GM12865 (cell line): ENCODE measurements at regions not wholly inside any gene's neighbourhood (a gene's known extent, or its start where the extent isn't known, plus 50 kb on each side); places are given as distances from the start of the nearest gene placed in this dataset.
"Not testable (repeated sequence)": the region's sequence is repeated elsewhere in the genome, so short reads cannot be mapped to it uniquely, and the experiment has no call there.

Experiments used
- DNase-seq: peaks from one replicate; pipeline ENCODE4 v3.0.0; 2010; ENCODE audit warnings: low read depth
- H3K4me3 ChIP-seq: 2 replicates; pipeline ENCODE4 v1.5.1; 2011; ENCODE audit warnings: mild to moderate bottlenecking, low read depth, low read length, control low read depth
- TF ChIP-seq, protein P1 (sequence below): IDR thresholded peaks from 2 replicates; pipeline ENCODE4 v1.5.1; 2011; ENCODE audit warnings: low read length, control low read depth, low read depth, inconsistent platforms; ENCODE audit not compliant: insufficient read depth; ENCODE audit errors: missing control alignments

DNA sequence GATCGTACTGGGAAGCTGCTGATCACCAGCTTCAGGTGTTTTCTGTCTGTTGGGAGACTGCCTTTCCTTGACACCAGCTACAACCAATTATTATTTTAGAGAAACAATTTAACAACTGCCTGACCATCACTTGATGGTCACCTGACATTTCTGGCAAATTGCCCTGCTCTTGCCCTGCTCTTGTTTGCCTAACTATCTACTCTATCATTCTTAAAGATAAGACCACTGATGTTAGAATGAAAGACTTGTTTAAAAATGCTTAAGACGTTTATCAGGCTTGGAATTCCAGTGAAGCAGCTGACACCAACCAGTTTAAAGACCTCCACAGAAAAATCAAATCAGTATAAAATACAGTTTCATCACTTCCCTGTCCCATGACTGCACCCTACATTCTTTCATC, 423.3 kb upstream of the CAMK1G start:
- TF ChIP-seq, protein P1, sequence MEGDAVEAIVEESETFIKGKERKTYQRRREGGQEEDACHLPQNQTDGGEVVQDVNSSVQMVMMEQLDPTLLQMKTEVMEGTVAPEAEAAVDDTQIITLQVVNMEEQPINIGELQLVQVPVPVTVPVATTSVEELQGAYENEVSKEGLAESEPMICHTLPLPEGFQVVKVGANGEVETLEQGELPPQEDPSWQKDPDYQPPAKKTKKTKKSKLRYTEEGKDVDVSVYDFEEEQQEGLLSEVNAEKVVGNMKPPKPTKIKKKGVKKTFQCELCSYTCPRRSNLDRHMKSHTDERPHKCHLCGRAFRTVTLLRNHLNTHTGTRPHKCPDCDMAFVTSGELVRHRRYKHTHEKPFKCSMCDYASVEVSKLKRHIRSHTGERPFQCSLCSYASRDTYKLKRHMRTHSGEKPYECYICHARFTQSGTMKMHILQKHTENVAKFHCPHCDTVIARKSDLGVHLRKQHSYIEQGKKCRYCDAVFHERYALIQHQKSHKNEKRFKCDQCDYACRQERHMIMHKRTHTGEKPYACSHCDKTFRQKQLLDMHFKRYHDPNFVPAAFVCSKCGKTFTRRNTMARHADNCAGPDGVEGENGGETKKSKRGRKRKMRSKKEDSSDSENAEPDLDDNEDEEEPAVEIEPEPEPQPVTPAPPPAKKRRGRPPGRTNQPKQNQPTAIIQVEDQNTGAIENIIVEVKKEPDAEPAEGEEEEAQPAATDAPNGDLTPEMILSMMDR, result no peak
- DNase-seq, result no peak
- no peak overlapping the region for H3K4me3 ChIP-seq

DNA sequence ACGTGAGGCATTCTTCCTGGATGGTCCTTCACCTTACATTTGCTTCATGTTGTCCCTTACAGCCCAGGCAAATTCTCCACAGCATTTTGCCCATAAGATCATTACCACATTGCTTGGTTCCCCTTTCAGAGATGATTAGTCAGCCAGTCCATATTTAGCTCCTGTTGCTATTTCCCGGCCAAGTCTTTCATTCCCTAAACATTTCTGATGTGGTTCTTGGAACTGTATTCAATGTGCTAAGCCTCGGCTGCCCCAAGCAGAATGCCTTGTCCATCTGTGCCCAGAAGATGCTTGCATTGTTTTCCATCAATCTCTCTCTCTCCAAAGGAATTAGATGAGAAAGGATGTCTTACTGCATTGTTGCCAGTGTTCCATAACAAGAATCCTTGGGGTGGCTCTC, 420.9 kb upstream of the CAMK1G start:
- TF ChIP-seq, protein P1, result no peak
- DNase-seq, result no peak
- no peak overlapping the region for H3K4me3 ChIP-seq

DNA sequence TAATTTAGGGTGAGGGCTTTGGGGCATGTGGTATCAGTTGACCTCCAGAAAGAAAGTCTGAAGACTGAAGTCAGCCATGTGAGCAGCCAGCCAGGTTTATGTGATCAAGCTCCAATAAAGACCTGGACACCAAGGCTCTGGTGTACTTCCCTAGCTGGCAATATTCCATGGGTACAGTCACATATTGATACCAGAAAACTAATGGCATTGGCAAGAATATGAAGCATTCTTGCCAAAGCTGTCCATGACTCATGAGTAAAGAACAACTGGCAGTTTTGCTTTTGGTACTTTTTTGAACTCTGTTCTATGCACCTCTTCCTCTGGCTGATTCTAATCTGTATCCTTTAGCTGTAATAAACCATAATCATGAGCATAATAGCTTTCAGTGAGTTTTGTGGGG, 415.3 kb upstream of the CAMK1G start:
- DNase-seq, result no peak
- no peak overlapping the region for H3K4me3 ChIP-seq
- TF ChIP-seq, protein P1, result no peak

DNA sequence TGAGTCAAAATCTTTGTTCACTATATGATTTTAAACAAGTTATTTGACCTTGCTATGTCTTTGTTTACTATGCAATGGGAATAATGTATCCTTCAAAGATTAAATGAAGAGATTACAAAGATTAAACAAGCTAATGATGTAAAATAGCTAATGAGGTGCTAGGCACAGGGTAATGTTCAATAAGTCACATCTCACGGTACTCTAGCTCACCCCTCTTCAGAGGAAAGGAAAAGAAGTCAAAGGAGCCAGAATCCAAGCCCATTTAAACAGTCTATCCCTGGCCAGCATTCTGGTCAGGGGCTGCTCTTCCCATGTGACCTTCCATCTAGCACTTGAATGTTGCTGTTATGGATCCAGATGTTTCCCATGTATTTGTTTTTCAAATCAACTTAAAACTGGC, 412.4 kb upstream of the CAMK1G start:
- TF ChIP-seq, protein P1, result no peak
- H3K4me3 ChIP-seq, result no peak overlapping the region
- no peak for DNase-seq

DNA sequence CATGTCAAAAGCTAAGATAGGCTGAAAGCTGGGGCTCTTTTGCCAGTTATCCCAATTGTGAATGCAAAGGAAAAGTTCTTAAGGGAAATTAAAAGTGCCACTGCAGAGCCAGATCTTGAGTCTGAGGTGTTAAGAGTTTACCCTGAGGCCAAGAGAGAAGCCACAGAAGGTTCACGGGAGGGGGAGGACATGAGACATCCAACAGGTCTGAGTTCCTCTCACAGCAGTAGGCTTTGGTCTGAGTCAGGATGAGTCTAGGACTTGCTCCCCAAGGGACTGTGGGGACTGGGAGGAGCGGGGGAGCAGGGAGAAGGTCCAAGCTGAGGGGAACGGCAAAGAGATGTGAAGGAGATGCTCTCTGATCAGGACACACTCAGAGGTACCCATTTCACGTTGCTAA, 411.2 kb upstream of the CAMK1G start:
- TF ChIP-seq, protein P1, result no peak
- H3K4me3 ChIP-seq, result no peak overlapping the region
- no peak for DNase-seq

DNA sequence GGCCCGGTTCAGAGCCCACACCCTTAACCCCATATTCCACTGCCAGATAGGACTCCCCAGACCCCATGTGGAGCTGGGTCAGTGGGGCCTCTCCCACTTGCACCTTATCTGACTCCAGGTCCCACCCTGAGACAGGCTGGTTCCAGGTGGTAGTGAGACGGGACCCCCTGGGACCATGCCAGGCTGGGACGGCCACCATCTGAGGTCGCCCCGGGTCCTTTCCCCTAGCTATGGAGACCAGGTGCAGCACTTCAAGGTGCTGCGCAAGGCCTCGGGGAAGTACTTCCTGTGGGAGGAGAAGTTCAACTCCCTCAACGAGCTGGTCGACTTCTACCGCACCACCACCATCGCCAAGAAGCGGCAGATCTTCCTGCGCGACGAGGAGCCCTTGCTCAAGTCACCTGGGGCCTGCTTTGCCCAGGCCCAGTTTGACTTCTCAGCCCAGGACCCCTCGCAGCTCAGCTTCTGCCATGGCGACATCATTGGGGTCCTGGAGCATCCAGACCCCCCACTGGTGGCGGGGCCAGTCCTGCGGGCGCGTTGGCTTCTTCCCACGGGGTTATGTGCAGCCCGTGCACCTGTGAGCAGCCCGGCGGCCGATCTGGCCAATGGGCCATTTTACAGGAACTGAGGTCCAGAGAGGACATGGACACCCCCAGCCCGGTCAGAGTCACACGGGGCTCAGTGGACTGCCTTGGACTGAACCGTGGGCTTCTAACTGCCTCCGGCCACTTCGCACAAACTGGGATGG, 410.5 kb upstream of the CAMK1G start:
- H3K4me3 ChIP-seq, DNase-seq: not testable (repeated sequence)

DNA sequence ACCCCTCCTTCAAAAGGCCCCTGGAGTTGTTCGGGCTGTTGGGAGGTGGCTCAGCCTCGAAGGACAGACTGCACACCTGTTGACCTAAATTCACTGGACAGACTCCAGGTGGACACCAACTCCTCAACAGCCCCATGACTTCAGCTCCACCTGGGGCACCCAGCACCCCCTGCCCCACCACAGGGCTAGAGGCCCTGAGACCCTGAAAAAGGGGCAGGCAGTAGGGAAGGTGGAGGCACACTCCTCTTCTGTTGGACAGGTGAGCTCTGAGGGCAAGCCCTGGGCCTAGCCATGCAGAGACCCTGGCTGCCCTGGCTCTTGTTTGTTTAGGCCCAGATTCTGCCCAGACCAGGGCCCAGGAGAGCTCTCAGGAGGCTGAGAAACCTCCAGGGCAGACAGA, 409.7 kb upstream of the CAMK1G start:
- not testable (repeated sequence) for DNase-seq, H3K4me3 ChIP-seq

DNA sequence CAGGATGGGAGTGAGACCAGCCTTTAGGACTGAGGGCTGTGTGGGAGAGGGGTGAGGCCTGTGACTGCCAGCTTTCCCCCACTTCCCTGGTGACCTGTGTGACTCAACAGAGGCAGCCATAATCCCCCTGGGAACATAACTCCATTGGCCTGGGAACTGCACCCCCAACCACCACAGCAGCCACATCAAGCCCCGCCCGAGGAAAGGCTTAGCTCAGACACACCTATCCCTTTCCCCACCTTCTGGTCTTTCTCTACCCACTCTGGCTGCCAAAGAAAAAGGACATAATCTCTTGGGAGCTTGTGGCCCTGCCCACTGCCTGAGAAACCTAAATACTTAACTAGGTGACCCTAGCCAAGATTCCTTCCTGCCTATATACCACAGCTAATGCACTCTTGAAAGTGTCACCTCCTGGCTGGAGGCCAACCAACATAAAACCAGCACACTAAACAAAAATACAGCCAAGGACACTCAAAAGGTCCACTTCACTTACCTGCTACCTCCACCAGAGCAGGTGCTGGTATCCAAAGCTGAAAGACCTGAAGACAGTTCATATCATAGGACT, 406.6 kb upstream of the CAMK1G start:
- no peak for DNase-seq
- TF ChIP-seq, protein P1, result no peak
- no peak overlapping the region for H3K4me3 ChIP-seq
